H1 (cell line): ENCODE measurements at regions not wholly inside any gene's neighbourhood (a gene's known extent, or its start where the extent isn't known, plus 50 kb on each side); places are given as distances from the start of the nearest gene placed in this dataset.
A peak's percentile ranks its signal among the peaks of the same experiment; 100 is the strongest.

Source experiments
- ATF3 ChIP-seq: IDR thresholded peaks from 2 replicates; pipeline ENCODE4 v1.6.1; 2011; ENCODE audit warnings: low read depth, mild to moderate bottlenecking, low read length; ENCODE audit not compliant: insufficient read depth
- CREB1 ChIP-seq: IDR thresholded peaks from 2 replicates; pipeline ENCODE4 v1.6.1; 2012; ENCODE audit warnings: inconsistent platforms
- CTBP2 ChIP-seq: IDR thresholded peaks from 2 replicates; pipeline ENCODE4 v1.7.0; 2011; ENCODE audit warnings: borderline replicate concordance, mild to moderate bottlenecking, moderate library complexity, mixed read lengths, low read length; ENCODE audit not compliant: insufficient read depth, insufficient read length
- HDAC6 ChIP-seq: IDR thresholded peaks from one replicate; pipeline ENCODE4 v1.7.1; 2012; ENCODE audit warnings: low read depth, mild to moderate bottlenecking, inconsistent platforms, low read length, moderate library complexity
- JUN ChIP-seq: IDR thresholded peaks from 2 replicates; pipeline ENCODE4 v1.6.1; 2011; ENCODE audit warnings: low read depth, mild to moderate bottlenecking, improper control_type of control experiment, low read length
- KDM4A ChIP-seq: IDR thresholded peaks from one replicate; pipeline ENCODE4 v1.7.1; 2012; ENCODE audit warnings: low read depth, mild to moderate bottlenecking, moderate library complexity, low read length, inconsistent platforms; ENCODE audit not compliant: severe bottlenecking
- SIN3A ChIP-seq, 2 experiments: IDR thresholded peaks in 1 of 2; conservative IDR thresholded peaks in 1 of 2; 2 replicates each; pipeline ENCODE4 v1.6.1; 2011 to 2012; ENCODE audit warnings: low read length in 2 of 2, improper control_type of control experiment in 1 of 2, low read depth in 1 of 2, mild to moderate bottlenecking in 1 of 2
- TAF1 ChIP-seq: IDR thresholded peaks from 2 replicates; pipeline ENCODE4 v1.6.1; 2011; ENCODE audit warnings: mild to moderate bottlenecking, low read depth, low read length
- TAF7 ChIP-seq: optimal IDR thresholded peaks from 2 replicates; pipeline ENCODE3; 2011; ENCODE audit warnings: low read depth, mild to moderate bottlenecking, inconsistent platforms, low read length, moderate library complexity, borderline replicate concordance
- TEAD4 ChIP-seq: IDR thresholded peaks from 2 replicates; pipeline ENCODE4 v1.6.1; 2012; ENCODE audit warnings: low read depth, low read length, inconsistent platforms, mixed read lengths
- ZNF274 ChIP-seq: IDR thresholded peaks from 2 replicates; pipeline ENCODE4 v1.7.0; 2012; ENCODE audit warnings: low read length, borderline replicate concordance; ENCODE audit errors: extremely low read depth
- TF ChIP-seq, protein P1 (sequence below): IDR thresholded peaks from 2 replicates; pipeline ENCODE4 v1.6.1; 2012; ENCODE audit warnings: inconsistent platforms

GRCh38 chr6:155894758-155895157 lies 439.1 kb upstream of the NOX3 start (continued):
- TF ChIP-seq, protein P1, sequence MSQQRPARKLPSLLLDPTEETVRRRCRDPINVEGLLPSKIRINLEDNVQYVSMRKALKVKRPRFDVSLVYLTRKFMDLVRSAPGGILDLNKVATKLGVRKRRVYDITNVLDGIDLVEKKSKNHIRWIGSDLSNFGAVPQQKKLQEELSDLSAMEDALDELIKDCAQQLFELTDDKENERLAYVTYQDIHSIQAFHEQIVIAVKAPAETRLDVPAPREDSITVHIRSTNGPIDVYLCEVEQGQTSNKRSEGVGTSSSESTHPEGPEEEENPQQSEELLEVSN: no peak
- TF ChIP-seq CTBP2 (no peak), TAF7 (no peak), CREB1 (no peak), HDAC6 (no peak), JUN (no peak), SIN3A (conservative IDR thresholded peaks at IDR 0.05 in 1 of 2, IDR thresholded peaks at IDR 0.05 in 1 of 2; ENCODE audit: low read depth in 1 of 2, low read length in 2 of 2) (0 out of 4 replicates have a peak, but pooled peaks of 1 of the 2 experiments have one; percentile 20), ZNF274 (no peak), TAF1 (no peak), ATF3 (no peak), TEAD4 (no peak), KDM4A (no peak)
